ENCODE measurements at regions not wholly inside any gene's neighbourhood (a gene's known extent, or its start where the extent isn't known, plus 50 kb on each side); places are given as distances from the start of the nearest gene placed in this dataset.

GRCh38 chr18:10216791-10217190, 237.6 kb upstream of the APCDD1 start:
- no peak for DNase-seq (ENCODE audit: low read depth in 2 of 2)

- no peak for DNase-seq (ENCODE audit: low read depth in 2 of 2)
Measured at GRCh38 chr18:10217211-10217610, 237.2 kb upstream of the APCDD1 start.

GRCh38 chr18:10225300-10225699, 229.1 kb upstream of the APCDD1 start:
- no peak for DNase-seq (ENCODE audit: low read depth in 2 of 2)

- no peak for DNase-seq (ENCODE audit: low read depth in 2 of 2)
Measured at GRCh38 chr18:10226971-10227370, 227.5 kb upstream of the APCDD1 start.

GRCh38 chr18:10228326-10228725, 226.1 kb upstream of the APCDD1 start:
- peak in 1 of 2 donors; percentile 7 for DNase-seq (ENCODE audit: low read depth in 2 of 2)

GRCh38 chr18:10229458-10229857, 225.0 kb upstream of the APCDD1 start:
- DNase-seq (ENCODE audit: low read depth in 2 of 2), result no peak

GRCh38 chr18:10230072-10230471, 224.4 kb upstream of the APCDD1 start:
- peak; percentile 4 to 46 for DNase-seq (ENCODE audit: low read depth in 2 of 2)

GRCh38 chr18:10231220-10231619, 223.2 kb upstream of the APCDD1 start:
- DNase-seq (ENCODE audit: low read depth in 2 of 2), result no peak

- DNase-seq (ENCODE audit: low read depth in 2 of 2), result no peak
Measured at GRCh38 chr18:10232062-10232461, 222.4 kb upstream of the APCDD1 start.

- no peak for DNase-seq (ENCODE audit: low read depth in 2 of 2)
Measured at GRCh38 chr18:10233082-10233875, 221.2 kb upstream of the APCDD1 start.

- DNase-seq (ENCODE audit: low read depth in 2 of 2), result no peak
Measured at GRCh38 chr18:10234281-10234680, 220.2 kb upstream of the APCDD1 start.

- DNase-seq (ENCODE audit: low read depth in 2 of 2), result no peak
Measured at GRCh38 chr18:10234912-10235660, 219.3 kb upstream of the APCDD1 start.

GRCh38 chr18:10235661-10235952, 218.8 kb upstream of the APCDD1 start:
- no peak for DNase-seq (ENCODE audit: low read depth in 2 of 2)

- no peak for DNase-seq (ENCODE audit: low read depth in 2 of 2)
Measured at GRCh38 chr18:10239103-10239502, 215.3 kb upstream of the APCDD1 start.

- no peak for DNase-seq (ENCODE audit: low read depth in 2 of 2)
Measured at GRCh38 chr18:10239991-10240634, 214.3 kb upstream of the APCDD1 start.

- DNase-seq (ENCODE audit: low read depth in 2 of 2), result no peak
Measured at GRCh38 chr18:10240973-10241372, 213.5 kb upstream of the APCDD1 start.

GRCh38 chr18:10241579-10241978, 212.9 kb upstream of the APCDD1 start:
- no peak for DNase-seq (ENCODE audit: low read depth in 2 of 2)

- no peak for DNase-seq (ENCODE audit: low read depth in 2 of 2)
Measured at GRCh38 chr18:10242936-10243680, 211.3 kb upstream of the APCDD1 start.

GRCh38 chr18:10244341-10244740, 210.1 kb upstream of the APCDD1 start:
- DNase-seq (ENCODE audit: low read depth in 2 of 2), result no peak

- no peak for DNase-seq (ENCODE audit: low read depth in 2 of 2)
Measured at GRCh38 chr18:10245031-10245845, 209.2 kb upstream of the APCDD1 start.

GRCh38 chr18:10245846-10246175, 208.6 kb upstream of the APCDD1 start:
- no peak for DNase-seq (ENCODE audit: low read depth in 2 of 2)

Data from dermis microvascular lymphatic vessel endothelial cell (primary cell).